Keratinocyte (primary cell): ENCODE measurements at regions not wholly inside any gene's neighbourhood (a gene's known extent, or its start where the extent isn't known, plus 50 kb on each side); places are given as distances from the start of the nearest gene placed in this dataset.

Experiments
- DNase-seq: peaks from one replicate; pipeline ENCODE4 v3.0.0-alpha.2; 2011; ENCODE audit warnings: low read depth, missing footprints, low spot score
- FAIRE-seq: peaks from 2 replicates; lab custom pipeline; 2011; peaks lifted over from hg19 to GRCh38; lab: Jason Lieb, UNC
- H2AFZ ChIP-seq: 2 replicates; pipeline ENCODE4 v1.6.0; 2012; ENCODE audit warnings: low read length, control low read depth, inconsistent platforms; ENCODE audit not compliant: control insufficient read depth
- H3K27ac ChIP-seq: 2 replicates; pipeline ENCODE4 v1.5.1; 2011; ENCODE audit warnings: low read length; ENCODE audit not compliant: control insufficient read depth, insufficient read depth
- H3K27me3 ChIP-seq: 3 replicates; pipeline ENCODE4 v1.6.0; 2011; ENCODE audit warnings: low read length; ENCODE audit not compliant: control insufficient read depth, insufficient read depth; ENCODE audit errors: extremely low read depth
- H3K36me3 ChIP-seq, 2 experiments: 2 replicates in 1 of 2; 3 replicates in 1 of 2; pipeline ENCODE4 v1.5.1; 2011; ENCODE audit warnings: low read length in 2 of 2, mild to moderate bottlenecking in 1 of 2; ENCODE audit not compliant: control insufficient read depth in 2 of 2, insufficient read depth in 2 of 2; ENCODE audit errors: extremely low read depth in 1 of 2
- H3K4me1 ChIP-seq: 3 replicates; pipeline ENCODE4 v1.5.1; 2011; ENCODE audit warnings: low read length; ENCODE audit not compliant: control insufficient read depth, insufficient read depth; ENCODE audit errors: extremely low read depth
- H3K4me2 ChIP-seq: 3 replicates; pipeline ENCODE4 v1.6.0; 2011; ENCODE audit warnings: low read depth, low read length; ENCODE audit not compliant: control insufficient read depth, insufficient read depth; ENCODE audit errors: extremely low read depth
- H3K4me3 ChIP-seq, 3 experiments: fragments of 200-600 bp in 1 of 3; sonication (generic) in 1 of 3; 2 replicates in 2 of 3; 3 replicates in 1 of 3; pipeline ENCODE4 v1.5.1; 2011 to 2016; ENCODE audit warnings: low read length in 3 of 3, mild to moderate bottlenecking in 3 of 3, control low read depth in 2 of 3, inconsistent platforms in 1 of 3, low read depth in 1 of 3, mixed read lengths in 1 of 3, mixed run types in 1 of 3, moderate library complexity in 1 of 3; ENCODE audit not compliant: control insufficient read depth in 2 of 3, insufficient read depth in 2 of 3; ENCODE audit errors: extremely low read depth in 1 of 3
- H3K79me2 ChIP-seq: 2 replicates; pipeline ENCODE4 v1.6.0; 2012; ENCODE audit warnings: low read length; ENCODE audit not compliant: control insufficient read depth, insufficient read depth
- H3K9ac ChIP-seq: 3 replicates; pipeline ENCODE4 v1.6.0; 2011; ENCODE audit warnings: low read length; ENCODE audit not compliant: control insufficient read depth, insufficient read depth; ENCODE audit errors: extremely low read depth
- H3K9me1 ChIP-seq: 3 replicates; pipeline ENCODE4 v1.6.0; 2011; ENCODE audit warnings: low read length; ENCODE audit not compliant: control insufficient read depth, insufficient read depth; ENCODE audit errors: extremely low read depth
- H3K9me3 ChIP-seq: 2 replicates; pipeline ENCODE4 v1.5.1; 2012; ENCODE audit warnings: low read depth, low read length; ENCODE audit not compliant: control insufficient read depth
- H4K20me1 ChIP-seq: 3 replicates; pipeline ENCODE4 v1.6.0; 2011; ENCODE audit warnings: low read length; ENCODE audit not compliant: control insufficient read depth, insufficient read depth; ENCODE audit errors: extremely low read depth
- EZH2 ChIP-seq: IDR thresholded peaks from one replicate; pipeline ENCODE4 v1.6.1; 2012; ENCODE audit warnings: inconsistent platforms, mild to moderate bottlenecking, low read length, moderate library complexity
- dilution Hi-C: fragments of 300-500 bp; cut with MboI; formaldehyde crosslinking; loops from one replicate; pipeline ENCODE4 v1.7.0; 2020; ENCODE audit warnings: low sequenced_read_pairs; ENCODE audit not compliant: extremely low pct_ligation_motif_present
- TF ChIP-seq, protein P1 (sequence below), 3 experiments: IDR thresholded peaks in 1 of 3; conservative IDR thresholded peaks in 1 of 3; optimal IDR thresholded peaks in 1 of 3; 2 replicates in 2 of 3; 3 replicates in 1 of 3; pipeline versions ENCODE3 to v1.5.1; 2011; ENCODE audit warnings: low read length in 3 of 3, mild to moderate bottlenecking in 3 of 3, moderate library complexity in 2 of 3, control low read depth in 1 of 3, inconsistent platforms in 1 of 3; ENCODE audit not compliant: insufficient read depth in 2 of 3; ENCODE audit errors: extremely low read depth in 1 of 3

DNA sequence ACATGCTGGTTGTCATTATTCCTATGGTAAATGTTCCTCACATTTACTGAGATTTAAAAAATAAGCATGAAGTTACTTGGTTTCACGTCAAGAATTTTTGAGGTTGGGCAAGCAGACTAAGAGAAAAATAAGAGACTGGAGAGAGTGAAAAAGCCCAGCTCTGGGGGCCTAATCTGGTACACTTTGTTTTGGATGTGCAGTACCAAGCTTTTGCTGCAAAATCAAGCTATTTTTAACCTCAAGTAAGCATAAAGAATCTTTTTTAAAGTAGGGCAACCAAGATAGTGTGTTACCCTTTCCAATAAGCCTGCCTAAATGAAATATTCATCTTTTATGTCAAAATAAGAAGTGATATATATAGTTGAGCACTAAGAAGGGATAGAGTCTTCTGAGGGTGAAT, 79.4 kb upstream of the ARHGAP20 start:
- FAIRE-seq (no peak), DNase-seq (no peak)
- dilution Hi-C loops = no loop called here
- Histone ChIP-seq H2AFZ (no peak overlapping the region), H3K79me2 (no peaks in the 10 kb centered on the region), H3K36me3 (no peaks in the 10 kb centered on the region), H3K4me2 (no peak overlapping the region), H3K27me3 (no peaks in the 10 kb centered on the region), H3K9ac (no peak overlapping the region), H3K9me1 (no peaks in the 10 kb centered on the region), H3K4me1 (no peaks in the 10 kb centered on the region), H4K20me1 (no peaks in the 10 kb centered on the region), H3K4me3 (no peak overlapping the region), H3K27ac (no peak overlapping the region), H3K9me3 (no peaks in the 10 kb centered on the region)
- TF ChIP-seq, protein P1, sequence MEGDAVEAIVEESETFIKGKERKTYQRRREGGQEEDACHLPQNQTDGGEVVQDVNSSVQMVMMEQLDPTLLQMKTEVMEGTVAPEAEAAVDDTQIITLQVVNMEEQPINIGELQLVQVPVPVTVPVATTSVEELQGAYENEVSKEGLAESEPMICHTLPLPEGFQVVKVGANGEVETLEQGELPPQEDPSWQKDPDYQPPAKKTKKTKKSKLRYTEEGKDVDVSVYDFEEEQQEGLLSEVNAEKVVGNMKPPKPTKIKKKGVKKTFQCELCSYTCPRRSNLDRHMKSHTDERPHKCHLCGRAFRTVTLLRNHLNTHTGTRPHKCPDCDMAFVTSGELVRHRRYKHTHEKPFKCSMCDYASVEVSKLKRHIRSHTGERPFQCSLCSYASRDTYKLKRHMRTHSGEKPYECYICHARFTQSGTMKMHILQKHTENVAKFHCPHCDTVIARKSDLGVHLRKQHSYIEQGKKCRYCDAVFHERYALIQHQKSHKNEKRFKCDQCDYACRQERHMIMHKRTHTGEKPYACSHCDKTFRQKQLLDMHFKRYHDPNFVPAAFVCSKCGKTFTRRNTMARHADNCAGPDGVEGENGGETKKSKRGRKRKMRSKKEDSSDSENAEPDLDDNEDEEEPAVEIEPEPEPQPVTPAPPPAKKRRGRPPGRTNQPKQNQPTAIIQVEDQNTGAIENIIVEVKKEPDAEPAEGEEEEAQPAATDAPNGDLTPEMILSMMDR (optimal IDR thresholded peaks at IDR 0.05 in 1 of 3, IDR thresholded peaks at IDR 0.05 in 1 of 3, conservative IDR thresholded peaks at IDR 0.05 in 1 of 3; ENCODE audit: extremely low read depth in 1 of 3, insufficient read depth in 2 of 3, low read length in 3 of 3) = no peak
- TF ChIP-seq EZH2 = no peak

DNA sequence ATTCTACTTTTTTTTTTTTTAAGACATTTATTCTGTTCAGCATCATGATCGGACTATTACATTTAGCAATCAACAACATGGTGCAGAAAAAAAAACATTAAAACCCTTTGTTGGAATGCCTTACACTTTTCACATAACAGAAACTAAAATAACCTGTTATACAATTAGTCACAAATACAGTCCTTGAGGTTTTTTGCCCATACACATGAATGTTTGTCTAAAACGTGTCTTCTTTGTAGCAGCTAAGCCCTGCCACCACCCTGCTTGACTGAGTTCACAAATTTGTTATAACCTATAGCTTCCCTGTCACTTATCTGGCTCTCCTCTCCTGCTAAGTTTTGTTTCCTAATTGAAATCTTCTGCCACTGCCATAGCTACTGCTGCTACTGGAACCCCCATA, 75.4 kb upstream of the ARHGAP20 start:
- dilution Hi-C loops = no loop called here
- Histone ChIP-seq H3K27ac (no peak overlapping the region), H3K4me2 (no peak overlapping the region), H3K9me3 (no peaks in the 10 kb centered on the region), H3K9ac (no peak overlapping the region), H2AFZ (no peak overlapping the region), H3K79me2 (no peaks in the 10 kb centered on the region), H3K36me3 (no peaks in the 10 kb centered on the region), H3K4me1 (no peaks in the 10 kb centered on the region), H3K9me1 (no peaks in the 10 kb centered on the region), H3K4me3 (no peak overlapping the region), H4K20me1 (no peaks in the 10 kb centered on the region), H3K27me3 (no peaks in the 10 kb centered on the region)
- FAIRE-seq (no peak), DNase-seq (no peak)
- TF ChIP-seq, protein P1 (optimal IDR thresholded peaks at IDR 0.05 in 1 of 3, IDR thresholded peaks at IDR 0.05 in 1 of 3, conservative IDR thresholded peaks at IDR 0.05 in 1 of 3; ENCODE audit: extremely low read depth in 1 of 3, insufficient read depth in 2 of 3, low read length in 3 of 3) = no peak
- no peak for TF ChIP-seq EZH2
